ENCODE measurements at regions not wholly inside any gene's neighbourhood (a gene's known extent, or its start where the extent isn't known, plus 50 kb on each side); places are given as distances from the start of the nearest gene placed in this dataset.

DNA sequence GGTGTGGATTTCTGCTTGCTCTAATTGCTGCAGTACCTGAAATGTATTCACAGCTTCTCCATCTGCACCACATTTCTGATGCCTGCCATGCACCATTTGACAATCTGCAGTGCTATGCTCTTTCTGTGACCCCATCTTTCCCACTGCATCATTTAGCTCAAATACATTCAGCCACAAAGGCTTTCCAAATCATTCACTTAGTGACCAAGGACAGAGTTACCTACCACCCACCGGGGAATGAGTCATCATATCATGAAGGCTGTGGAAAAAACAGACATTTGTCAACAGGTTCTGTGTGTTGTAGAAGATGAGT, 465.5 kb upstream of the ATP2B1 start:
- no peak for TF ChIP-seq POLR2A (IDR thresholded peaks at IDR 0.05)
- TF ChIP-seq, protein P1, sequence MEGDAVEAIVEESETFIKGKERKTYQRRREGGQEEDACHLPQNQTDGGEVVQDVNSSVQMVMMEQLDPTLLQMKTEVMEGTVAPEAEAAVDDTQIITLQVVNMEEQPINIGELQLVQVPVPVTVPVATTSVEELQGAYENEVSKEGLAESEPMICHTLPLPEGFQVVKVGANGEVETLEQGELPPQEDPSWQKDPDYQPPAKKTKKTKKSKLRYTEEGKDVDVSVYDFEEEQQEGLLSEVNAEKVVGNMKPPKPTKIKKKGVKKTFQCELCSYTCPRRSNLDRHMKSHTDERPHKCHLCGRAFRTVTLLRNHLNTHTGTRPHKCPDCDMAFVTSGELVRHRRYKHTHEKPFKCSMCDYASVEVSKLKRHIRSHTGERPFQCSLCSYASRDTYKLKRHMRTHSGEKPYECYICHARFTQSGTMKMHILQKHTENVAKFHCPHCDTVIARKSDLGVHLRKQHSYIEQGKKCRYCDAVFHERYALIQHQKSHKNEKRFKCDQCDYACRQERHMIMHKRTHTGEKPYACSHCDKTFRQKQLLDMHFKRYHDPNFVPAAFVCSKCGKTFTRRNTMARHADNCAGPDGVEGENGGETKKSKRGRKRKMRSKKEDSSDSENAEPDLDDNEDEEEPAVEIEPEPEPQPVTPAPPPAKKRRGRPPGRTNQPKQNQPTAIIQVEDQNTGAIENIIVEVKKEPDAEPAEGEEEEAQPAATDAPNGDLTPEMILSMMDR (IDR thresholded peaks at IDR 0.05) = no peak
- no peak overlapping the region for H3K27ac ChIP-seq
- no peaks in the 10 kb centered on the region for H3K27me3 ChIP-seq
- no peak overlapping the region for H3K4me3 ChIP-seq
- no peaks in the 10 kb centered on the region for H3K9me3 ChIP-seq
- H3K4me1 ChIP-seq = no peaks in the 10 kb centered on the region
- DNase-seq = no peak
- no peaks in the 10 kb centered on the region for H3K36me3 ChIP-seq

DNA sequence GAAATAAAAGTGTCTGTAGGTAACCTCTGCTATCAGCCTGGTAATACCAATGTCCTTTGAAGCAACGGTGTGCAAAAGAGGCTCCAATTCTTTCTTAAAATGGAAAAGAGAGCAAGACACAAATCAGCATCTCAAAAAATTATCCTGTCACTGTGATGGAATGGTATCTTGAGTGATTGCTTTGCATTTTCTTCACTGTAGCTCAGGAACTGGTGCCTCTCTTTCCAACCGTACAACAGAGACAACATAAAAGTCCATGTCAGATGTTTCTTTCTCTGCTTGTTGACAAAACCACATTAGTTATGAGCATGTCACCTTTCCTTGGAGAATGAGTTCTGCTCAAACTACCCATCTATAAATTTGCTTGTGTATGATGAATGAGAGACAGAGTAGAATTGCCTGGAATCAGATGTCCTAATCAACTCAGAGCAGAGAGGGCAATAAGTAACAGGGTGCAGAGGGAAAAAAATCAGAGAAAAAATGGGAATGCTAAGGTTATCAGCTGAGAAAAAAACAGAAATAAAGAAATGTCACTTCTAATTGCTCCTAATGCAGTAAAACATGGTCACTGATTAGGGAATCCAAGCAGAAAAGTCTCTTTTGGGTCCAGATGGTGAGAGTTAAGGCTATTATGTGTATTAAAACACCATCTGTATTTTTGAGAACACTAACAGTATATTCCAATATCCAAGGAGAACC, 465.0 kb upstream of the ATP2B1 start:
- no peaks in the 10 kb centered on the region for H3K27me3 ChIP-seq
- no peak for TF ChIP-seq POLR2A (IDR thresholded peaks at IDR 0.05)
- TF ChIP-seq, protein P1 (IDR thresholded peaks at IDR 0.05) = no peak
- H3K36me3 ChIP-seq = no peaks in the 10 kb centered on the region
- no peaks in the 10 kb centered on the region for H3K9me3 ChIP-seq
- no peak overlapping the region for H3K27ac ChIP-seq
- no peaks in the 10 kb centered on the region for H3K4me1 ChIP-seq
- no peak overlapping the region for H3K4me3 ChIP-seq
- DNase-seq = no peak

GRCh38 chr12:90172524-90172923, 463.9 kb upstream of the ATP2B1 start:
- DNase-seq = no peak
- Histone ChIP-seq H3K27ac (no peak overlapping the region), H3K36me3 (no peaks in the 10 kb centered on the region), H3K4me3 (no peak overlapping the region), H3K4me1 (no peaks in the 10 kb centered on the region), H3K9me3 (no peaks in the 10 kb centered on the region), H3K27me3 (no peaks in the 10 kb centered on the region)
- TF ChIP-seq, protein P1 (IDR thresholded peaks at IDR 0.05) = no peak
- no peak for TF ChIP-seq POLR2A (IDR thresholded peaks at IDR 0.05)

- no peaks in the 10 kb centered on the region for H3K36me3 ChIP-seq
- no peak for DNase-seq
- H3K27ac ChIP-seq = no peak overlapping the region
- H3K4me1 ChIP-seq = no peaks in the 10 kb centered on the region
- H3K9me3 ChIP-seq = no peaks in the 10 kb centered on the region
- no peak for TF ChIP-seq POLR2A (IDR thresholded peaks at IDR 0.05)
- TF ChIP-seq, protein P1 (IDR thresholded peaks at IDR 0.05) = no peak
- H3K4me3 ChIP-seq = no peak overlapping the region
- no peaks in the 10 kb centered on the region for H3K27me3 ChIP-seq
Measured at GRCh38 chr12:90170740-90171139, 462.1 kb upstream of the ATP2B1 start.

- H3K4me3 ChIP-seq = no peak overlapping the region
- TF ChIP-seq POLR2A (IDR thresholded peaks at IDR 0.05) = no peak
- TF ChIP-seq, protein P1 (IDR thresholded peaks at IDR 0.05) = no peak
Measured at GRCh38 chr12:90167518-90168208, 459.0 kb upstream of the ATP2B1 start.

More at GRCh38 chr12:90167518-90168208, 459.0 kb upstream of the ATP2B1 start:
- H3K27me3 ChIP-seq = no peaks in the 10 kb centered on the region
- no peaks in the 10 kb centered on the region for H3K36me3 ChIP-seq
- no peak for DNase-seq
- no peaks in the 10 kb centered on the region for H3K4me1 ChIP-seq
- no peaks in the 10 kb centered on the region for H3K9me3 ChIP-seq
- H3K27ac ChIP-seq = no peak overlapping the region
